GM18507 (cell line): ENCODE measurements at regions not wholly inside any gene's neighbourhood (a gene's known extent, or its start where the extent isn't known, plus 50 kb on each side); places are given as distances from the start of the nearest gene placed in this dataset.
"Not testable (repeated sequence)": the region's sequence is repeated elsewhere in the genome, so short reads cannot be mapped to it uniquely, and the experiment has no call there.

Experiments
- DNase-seq: peaks from one replicate; pipeline ENCODE4 v3.0.0; 2011; ENCODE audit warnings: low read depth; ENCODE audit not compliant: insufficient read length; ENCODE audit errors: extremely low spot score
- FAIRE-seq: peaks from 2 replicates; lab custom pipeline; 2011; peaks lifted over from hg19 to GRCh38; lab: Jason Lieb, UNC

DNA sequence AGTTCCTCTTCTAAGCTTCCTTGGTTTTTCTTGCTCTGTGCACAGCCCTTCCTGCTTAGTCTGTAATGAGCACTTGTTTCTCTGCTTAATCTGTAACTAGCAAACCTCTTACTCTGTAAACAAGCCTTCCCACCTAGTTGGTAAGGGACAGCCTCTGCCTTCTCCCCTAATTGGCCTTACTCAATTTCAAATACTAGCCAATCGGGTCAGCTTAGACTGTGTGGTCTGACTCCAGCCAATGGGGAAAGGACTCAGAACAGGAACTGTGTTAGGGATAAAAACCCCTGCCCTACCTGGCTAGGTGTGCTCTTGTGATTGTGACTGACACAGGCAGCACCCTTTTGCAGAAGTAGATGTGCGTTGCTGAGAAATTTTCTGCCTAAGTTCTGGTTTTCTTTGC lies 136.5 kb upstream of the AADAT start:
- no peak for DNase-seq

GRCh38 chr4:170214731-170215130 lies 125.0 kb upstream of the AADAT start:
- DNase-seq (no peak), FAIRE-seq (no peak)

More for the DNA sequence above, 136.5 kb upstream of the AADAT start:
- FAIRE-seq: no peak

DNA sequence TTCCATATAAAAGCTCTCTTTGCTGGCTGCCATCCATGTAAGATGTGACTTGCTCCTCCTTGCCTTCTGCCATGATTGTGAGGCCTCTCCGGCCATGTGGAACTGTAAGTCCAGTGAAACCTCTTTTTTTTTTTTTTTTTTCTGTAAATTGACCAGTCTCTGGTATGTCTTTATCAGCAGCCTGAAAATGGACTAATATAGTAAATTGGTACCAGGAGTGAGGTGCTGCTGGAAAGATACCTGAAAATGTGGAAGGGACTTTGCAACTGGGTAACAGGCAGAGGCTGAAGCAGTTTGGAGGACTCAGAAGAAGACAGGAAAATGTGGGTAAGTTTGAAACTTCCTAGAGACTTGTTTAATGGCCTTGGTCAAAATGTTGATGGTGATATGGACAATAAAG lies 124.3 kb upstream of the AADAT start:
- FAIRE-seq (no peak), DNase-seq (no peak)

- DNase-seq (no peak), FAIRE-seq (no peak)
Observed at GRCh38 chr4:170202721-170203120, 113.0 kb upstream of the AADAT start.

GRCh38 chr4:170198747-170199146 lies 109.0 kb upstream of the AADAT start:
- DNase-seq: no peak
- no peak for FAIRE-seq

DNA sequence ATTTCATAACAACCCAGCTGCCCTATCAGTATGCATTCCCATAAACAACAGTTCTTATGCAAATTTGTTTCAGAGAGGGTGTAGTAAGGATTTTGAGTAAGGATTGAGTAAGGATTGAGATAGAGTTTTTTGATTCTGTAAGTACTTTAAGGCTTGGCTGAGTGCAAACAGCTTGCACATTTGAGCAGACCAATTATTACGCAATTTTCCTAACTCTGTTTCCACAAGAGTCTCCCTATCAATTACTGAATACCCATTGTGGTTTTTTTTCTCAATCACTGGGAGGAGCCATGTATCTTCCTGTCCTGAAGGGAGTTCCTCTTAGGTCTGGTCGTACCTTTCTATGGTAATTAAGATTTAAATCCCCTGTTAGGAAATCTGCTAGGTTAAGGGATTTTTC lies 105.0 kb upstream of the AADAT start:
- not testable (repeated sequence) for FAIRE-seq

DNA sequence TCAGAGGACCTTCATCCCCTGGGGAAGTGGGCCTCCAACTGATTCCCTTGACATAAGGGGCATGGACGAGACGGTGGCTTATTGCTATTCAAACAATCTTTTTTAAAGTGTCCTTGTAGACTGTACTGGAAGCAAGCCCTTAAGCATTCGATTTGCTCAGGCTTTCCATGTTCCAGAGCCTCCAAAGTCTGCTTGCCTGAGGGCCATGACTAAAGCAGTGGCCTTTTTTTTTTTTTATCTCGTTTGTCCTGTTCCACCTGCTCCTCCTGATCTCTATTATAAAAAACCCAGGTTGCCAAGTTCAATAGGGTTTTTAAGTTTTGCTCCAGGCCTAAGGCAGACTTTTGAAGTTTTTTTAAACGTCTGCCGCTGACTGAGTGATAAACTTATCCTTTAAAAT lies 103.7 kb upstream of the AADAT start:
- no peak for DNase-seq
- FAIRE-seq: no peak

More for the DNA sequence above, 105.0 kb upstream of the AADAT start:
- DNase-seq: not testable (repeated sequence)

DNA sequence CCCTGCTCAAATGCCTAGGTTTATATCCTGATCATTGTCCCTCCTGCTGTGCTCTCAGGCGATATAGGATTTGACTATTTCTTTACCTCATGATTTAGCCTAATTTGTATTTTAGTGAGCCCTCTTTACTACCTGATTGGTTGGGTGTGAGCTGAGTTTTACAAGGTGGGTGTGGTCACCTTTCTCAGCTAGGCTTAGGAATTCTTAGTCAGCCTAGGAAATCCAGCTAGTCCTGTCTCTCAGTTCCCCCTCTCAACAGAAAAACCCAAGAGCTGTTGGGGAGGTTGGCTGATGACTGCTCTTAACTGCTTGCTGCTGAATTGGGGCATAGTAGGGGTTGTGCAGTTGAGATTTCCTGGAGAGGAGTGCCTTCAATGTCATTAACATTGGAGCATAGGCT lies 100.5 kb upstream of the AADAT start:
- FAIRE-seq (no peak), DNase-seq (no peak)

GRCh38 chr4:170170861-170171260 lies 81.1 kb upstream of the AADAT start:
- FAIRE-seq: no peak
- no peak for DNase-seq

DNA sequence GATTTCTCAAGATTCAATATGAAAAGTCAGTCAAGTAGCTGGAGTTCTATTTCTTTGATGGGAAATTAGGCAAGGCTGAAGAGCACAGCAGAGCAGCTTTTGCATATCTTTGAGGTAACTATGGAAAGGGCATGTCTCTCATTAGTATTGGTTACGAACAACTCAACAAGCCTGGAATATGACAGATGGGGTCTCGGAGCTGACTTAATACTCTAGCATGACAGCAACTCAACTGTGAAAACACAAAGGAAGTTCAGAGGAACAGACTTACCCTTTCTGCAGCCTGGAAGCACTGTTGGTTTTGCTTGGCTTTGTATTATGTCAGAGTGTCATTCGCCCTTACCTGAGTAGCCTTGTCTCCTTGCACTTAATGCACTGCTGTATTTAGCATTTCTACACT lies 79.9 kb upstream of the AADAT start:
- no peak for FAIRE-seq
- DNase-seq: no peak

- FAIRE-seq (no peak), DNase-seq (no peak)
Observed at GRCh38 chr4:170167678-170168077, 77.9 kb upstream of the AADAT start.

GRCh38 chr4:170166193-170166592 lies 76.4 kb upstream of the AADAT start:
- not testable (repeated sequence) for FAIRE-seq, DNase-seq

DNA sequence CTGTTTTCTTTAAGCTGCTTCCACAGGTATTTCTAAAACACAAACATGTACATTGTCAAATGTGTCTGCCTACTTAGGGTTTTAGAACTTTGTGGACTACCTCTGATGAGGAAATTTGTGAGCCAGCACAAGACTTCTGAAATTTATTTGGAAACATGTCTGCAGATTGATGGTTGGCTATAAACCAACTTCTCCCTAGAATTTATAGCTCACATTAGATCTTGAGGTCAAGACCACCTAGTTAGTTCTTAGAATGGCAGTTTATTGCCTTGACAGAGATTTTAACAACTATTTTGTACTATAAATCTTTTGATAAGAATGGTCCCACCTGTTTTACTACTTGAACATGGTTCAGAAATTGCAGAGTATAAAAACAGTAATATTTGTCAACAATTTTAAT lies 72.7 kb upstream of the AADAT start:
- DNase-seq (no peak), FAIRE-seq (no peak)

GRCh38 chr4:170157670-170158069 lies 67.9 kb upstream of the AADAT start:
- no peak for FAIRE-seq
- no peak for DNase-seq

DNA sequence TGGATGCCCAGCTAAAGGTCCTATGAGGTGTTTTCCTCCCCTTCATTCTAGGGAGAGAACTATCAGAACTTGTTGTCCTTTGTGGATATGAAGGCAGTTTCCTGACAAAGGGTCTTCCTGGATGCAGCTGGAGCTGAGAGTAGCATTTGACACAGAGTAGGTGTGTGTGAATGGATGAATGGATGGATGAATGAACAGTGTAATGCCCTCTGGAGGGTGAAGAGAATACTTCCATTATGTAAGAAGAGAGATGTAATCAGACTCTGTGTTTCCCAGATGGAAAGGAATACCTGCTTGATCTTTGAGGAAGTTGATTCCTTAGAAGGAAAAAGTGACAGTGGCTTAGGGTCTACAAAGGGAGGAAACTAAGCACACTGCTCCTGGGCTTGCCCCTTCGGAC lies 55.4 kb upstream of the AADAT start:
- FAIRE-seq: no peak
- no peak for DNase-seq

- no peak for DNase-seq
- no peak for FAIRE-seq
Observed at GRCh38 chr4:170139764-170140163, 50.0 kb upstream of the AADAT start.
